Right renal pelvis (tissue), 4 donors: ENCODE measurements at regions not wholly inside any gene's neighbourhood (a gene's known extent, or its start where the extent isn't known, plus 50 kb on each side); places are given as distances from the start of the nearest gene placed in this dataset.

Source experiments
- DNase-seq, 4 donors: peaks; one replicate each; pipeline ENCODE4 v3.0.0-alpha.2; 2013; ENCODE audit warnings: low read depth in 4 of 4, low spot score in 3 of 4, missing footprints in 1 of 4

DNA sequence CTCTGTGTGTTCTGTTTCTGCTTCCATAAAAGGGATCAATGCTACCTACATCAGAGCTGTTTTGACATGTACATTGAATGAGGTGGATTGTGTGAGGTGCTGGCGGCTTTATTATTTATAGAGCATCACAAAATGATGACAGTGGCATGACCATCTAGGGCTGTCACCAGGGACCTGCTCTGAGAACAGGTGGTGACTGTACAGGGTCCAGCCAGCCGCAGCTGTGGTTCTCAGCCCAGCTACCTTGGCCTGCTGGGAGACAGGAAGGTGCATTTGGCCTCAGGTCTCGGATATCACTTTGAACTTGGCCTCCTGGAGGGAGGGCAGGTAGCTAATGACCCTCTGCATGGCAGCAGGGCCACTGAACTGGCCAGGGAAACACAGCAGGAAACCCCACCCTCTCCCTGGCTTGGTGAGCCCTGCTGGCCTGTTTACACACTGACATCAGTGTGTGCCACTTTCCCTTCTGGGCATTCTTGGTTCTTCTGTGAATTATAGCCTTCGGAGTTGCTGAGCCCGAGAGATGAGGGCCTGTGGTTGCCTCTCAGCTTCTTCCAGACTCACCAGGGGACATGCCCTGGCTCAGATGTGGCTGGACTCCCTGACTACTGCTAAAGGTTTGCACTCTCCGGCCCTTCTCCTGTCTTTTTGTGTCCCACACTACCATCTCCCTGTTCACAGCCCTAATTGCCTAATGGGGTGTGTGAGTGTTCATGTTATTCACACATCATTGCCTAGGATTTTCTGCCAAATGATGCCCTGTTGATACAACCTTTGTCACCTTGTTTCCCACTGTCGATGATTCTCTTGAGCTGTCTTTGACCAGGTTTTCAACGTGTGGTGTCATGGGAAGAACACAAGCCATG lies 109.2 kb upstream of the RAB12 start:
- DNase-seq, result peak in 1 of 4 donors; percentile 5

DNA sequence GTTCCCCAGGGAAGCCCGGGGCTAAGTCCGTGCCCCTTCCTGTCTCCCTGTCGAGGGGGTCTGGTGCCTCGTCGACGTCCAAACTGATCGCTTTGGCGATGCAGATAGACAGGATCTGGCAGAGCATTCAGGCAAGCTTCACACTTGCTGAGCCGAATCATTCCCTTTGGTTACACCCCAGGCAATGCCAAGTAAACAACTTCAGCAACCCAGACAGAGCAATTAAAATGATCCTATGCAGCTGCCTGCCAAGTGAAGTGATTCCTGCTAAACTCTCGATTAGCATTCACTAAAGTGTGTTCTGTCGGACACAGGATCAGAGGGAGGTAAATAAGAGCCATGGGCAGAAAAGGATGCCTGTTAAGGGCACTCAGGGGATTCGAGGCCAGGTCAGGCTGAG lies 108.2 kb upstream of the RAB12 start:
- DNase-seq, result peak; percentile 43 to 64 (median 49)

DNA sequence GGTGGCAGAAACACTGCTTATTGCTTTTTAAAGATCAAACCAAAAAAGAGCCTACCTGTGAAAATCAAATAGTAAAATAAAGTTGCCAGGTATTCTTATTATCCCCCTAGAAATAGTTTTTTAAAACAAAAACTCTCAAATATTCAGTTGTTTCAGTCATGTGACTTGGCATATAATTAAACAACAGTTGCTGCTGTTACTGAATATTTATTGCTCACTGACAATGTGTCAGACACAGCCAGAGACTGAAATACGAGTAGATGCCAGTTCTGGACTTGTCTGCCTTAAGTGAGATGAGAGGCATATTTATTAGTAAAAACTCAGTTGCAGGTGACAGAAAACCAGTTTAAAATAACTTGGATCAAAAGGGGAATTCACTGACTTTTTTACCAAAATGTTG lies 106.0 kb upstream of the RAB12 start:
- no peak for DNase-seq

DNA sequence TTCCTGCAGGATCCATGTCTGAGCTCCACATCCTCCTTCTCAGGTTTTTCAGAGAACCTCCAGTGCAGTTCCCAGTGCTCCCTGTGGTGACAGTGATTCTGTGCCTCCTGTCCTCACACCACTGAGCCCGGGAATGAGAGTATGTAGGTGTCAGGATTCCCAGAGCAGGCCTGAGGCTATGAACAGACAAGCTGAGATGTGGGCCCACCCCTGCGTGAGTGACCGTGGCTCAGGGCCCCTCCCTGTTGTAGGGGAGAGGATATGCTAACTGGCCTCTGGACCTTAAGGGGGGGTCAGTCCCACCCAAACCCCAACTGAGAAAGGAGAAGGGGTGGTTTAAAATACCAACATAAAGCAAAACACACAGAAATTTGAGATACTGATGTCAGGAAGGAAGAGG lies 104.8 kb upstream of the RAB12 start:
- DNase-seq, result no peak

DNA sequence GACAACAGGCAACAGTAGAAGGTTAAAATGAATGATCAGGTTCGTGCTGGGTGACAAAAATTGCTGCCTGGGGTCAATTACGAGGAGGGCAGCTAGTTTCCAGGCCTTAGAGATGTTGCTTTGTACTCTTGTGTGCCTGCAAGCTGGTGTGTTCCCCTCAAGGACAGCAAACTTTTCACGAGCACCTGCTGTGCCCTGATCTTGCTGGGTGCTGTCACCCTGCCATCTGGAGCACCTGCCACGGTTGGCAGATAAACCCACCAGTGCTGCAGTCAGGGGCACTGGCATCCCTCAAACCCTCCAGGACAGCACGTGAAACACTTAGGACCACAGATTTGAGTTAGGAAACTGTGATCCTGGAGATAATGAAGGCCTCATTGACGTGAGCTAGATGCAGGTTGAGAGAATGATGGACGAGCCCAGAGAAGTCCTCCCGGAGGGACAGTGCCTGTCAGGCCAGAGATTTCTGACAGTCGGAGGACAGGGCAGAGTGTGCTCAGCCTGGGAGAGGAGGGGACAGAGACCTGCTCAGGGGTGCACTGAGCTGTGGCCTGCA lies 104.3 kb upstream of the RAB12 start:
- DNase-seq, result no peak

DNA sequence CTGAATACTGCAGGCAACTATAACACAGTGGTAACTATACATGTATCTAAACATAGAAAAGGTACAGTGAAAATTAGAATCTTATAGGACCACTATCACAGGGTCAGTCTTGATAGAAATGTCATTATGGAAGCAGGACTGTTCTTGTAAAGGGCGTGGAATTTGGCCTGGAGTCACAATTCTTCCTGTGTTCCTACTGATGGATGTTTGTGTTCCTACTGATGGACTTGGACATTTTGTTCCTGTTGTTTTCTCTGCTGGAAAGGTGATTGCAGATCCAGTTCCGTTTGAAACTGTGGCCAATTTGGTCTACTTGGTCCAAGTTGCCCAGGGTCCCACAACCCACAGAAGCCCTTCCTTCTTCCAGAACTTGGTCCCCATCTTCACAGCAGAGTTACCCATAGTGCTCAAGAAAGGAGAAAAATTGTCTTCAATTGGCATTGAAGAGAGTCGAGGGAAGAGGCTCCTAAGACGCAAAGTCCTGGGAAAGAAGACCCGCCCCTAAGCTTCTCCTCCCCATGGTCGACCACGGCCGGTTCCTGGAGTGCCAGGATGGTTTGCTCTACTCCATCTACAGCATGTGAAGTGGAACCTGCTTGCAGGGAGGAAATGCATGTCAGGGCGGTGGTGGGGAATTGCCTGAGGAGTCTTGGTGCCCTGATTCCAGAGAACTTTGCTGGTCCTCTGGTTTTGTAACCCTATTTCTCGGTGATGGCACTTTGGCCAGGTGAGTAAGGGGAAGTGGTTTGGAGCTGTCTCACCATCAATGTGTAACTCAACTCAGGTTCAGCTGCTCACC lies 102.8 kb upstream of the RAB12 start:
- no peak for DNase-seq

DNA sequence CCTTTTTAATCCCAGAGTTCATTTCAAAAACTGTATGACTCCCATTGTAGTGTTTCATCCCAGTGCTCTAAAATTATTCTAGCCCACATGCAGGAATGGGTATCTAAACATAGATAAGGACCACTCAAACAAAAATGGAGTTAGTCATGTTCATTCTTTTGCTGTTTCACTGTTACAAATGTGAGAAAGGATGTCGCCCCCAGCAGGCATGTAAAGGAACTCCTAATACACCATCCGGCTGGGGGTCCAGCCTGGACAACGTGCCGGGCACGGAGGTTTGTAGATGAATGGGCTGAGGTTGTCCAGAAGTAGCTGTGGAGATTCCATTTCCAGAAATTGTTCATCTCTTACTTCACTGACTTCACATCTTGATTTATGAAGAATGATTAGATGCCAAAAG lies 101.9 kb upstream of the RAB12 start:
- DNase-seq, result no peak

DNA sequence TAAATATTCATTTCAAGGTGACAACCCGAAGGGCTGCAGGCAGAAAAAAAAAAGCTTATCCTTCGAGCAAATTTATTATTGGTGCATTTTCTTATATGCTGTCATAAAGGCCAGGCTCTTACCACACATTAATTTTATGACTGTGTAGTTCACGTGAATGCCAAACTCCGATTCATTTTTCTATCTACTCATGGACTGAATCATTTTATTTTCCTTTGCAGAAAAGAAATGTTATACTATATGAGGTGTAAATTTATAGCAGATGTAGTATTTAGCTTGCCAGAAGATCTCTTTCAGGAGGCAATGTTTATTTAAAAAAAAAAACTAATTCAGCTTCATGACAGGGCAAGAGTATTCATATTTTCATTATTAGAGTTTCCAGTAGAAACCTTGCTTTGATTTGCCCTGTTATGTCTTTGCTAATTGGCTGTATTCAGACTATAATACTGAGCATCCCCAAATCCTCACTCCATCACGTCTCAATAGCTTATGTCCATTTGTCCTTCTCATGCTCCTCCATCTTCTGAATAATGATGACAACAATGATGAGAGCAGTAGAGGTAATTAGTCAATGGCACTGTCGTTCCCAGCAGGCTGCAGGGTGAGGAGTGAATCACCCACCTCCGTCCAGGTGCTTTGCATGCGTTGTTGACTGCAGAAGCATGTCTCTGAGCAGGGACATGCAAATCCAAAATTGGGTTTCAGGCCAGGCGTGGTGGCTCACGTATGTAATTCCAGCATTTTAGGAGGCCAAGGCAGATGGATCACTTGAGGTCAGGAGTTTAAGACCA lies 101.1 kb upstream of the RAB12 start:
- no peak for DNase-seq

DNA sequence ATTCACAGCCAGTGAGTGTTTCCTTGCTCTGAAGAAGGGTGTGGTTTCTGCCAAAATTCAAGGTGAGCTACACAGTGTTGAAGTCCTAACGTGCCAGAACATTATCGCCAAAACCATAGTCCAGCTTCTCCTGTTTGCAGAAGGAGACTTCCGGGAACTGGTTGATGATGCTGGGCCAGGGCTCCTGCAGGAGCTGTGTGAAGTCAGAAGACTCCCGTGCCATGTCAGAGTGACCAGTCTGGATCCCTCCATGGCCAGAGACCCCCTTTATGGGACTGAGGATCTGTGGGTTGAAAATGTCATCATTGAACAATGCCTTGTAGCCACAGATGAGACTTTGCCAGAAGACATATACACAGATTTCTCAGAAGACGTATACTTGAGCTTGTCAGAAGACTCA lies 96.0 kb upstream of the RAB12 start:
- DNase-seq, result no peak

DNA sequence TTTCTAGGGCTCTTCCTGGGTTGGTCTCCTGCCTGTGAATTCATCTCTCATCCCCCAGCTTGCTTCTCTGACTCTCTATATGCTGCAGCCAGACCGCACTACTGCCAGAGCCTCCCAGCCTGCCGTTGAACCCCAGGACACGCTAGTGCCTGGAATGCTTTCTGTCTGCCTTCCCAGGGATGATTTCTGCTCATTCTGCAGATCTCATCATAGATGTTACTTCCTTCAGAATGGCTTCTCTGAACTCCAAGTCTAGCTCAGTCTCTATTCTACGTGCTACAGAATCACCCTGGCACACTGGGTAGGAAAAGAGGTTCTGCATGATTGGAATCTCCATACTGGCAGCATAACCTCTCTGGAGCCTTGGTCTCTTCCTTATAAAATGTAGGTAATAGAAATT lies 94.8 kb upstream of the RAB12 start:
- no peak for DNase-seq

DNA sequence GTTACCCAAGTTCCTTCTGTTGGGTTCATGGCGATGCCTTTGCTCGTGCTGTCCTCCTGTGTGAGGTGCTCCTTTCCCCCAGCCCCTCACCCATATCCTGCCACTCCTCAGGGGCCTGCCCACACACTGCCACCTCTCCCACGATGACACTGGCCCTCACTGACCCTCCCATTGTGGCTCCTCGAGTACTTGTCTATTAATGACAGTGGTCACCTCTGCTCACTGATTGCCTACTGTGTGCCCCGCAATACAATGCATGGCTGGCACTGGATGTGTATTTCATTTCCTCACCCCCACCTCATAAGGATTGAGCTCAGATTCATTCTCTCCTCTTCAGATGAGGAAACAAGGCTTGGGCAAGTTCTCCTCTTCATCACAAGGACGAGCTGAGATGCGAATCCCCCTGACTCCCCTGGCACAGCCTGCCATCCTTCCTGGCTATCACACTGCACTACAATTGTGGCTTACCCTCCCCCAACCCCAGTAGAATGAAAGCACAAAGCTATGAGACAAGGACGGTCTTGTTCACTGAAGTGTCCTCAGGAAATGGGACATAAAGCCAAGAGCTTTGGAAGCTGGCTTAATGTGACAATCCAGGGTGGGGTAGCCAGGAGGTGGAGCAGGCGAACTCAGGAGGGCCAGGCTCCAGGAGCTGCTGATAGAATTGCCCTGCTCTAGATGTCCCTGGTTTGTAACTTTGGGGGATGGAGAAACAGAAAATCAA lies 93.9 kb upstream of the RAB12 start:
- DNase-seq, result no peak

DNA sequence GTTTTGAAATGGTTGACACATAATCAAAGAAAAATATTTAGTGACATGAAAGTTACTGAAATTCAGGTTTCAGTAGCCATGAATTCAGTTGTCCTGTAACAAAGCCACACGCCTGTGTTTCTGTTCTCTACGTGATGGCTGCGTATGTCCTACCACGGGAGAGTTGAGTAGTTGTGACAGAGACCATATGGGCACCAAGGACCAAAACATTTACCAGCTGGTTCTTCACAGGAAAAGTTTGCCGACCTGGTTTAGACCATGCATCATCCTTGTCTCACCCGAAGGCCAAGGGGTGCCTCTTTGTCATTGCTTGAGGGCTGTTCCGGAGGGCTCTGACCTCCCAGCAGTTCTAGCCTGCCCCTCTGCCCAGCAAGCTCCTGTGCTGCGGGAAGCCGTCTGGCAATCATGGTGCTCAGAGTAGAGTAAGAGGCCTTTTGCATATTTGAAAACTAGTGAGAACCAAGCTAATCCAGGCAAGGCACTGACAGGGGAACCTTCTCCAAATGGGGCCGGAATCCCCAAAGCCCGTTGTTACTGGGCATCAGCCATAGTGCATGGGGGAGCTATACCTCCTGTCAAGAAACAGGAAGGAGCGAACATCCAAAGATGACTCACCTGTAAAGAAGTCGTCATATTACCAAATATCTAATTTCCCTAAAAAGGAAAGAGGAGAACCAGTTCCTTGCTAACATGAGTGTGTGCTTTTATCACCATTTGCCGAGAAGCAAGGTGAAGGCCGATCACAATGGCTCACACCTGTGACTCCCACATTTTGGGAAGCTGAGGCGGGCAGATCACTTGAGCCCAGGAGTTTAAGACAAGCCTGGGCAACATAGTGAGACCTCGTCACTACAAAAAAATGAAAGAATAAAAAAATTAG lies 92.6 kb upstream of the RAB12 start:
- DNase-seq, result no peak

DNA sequence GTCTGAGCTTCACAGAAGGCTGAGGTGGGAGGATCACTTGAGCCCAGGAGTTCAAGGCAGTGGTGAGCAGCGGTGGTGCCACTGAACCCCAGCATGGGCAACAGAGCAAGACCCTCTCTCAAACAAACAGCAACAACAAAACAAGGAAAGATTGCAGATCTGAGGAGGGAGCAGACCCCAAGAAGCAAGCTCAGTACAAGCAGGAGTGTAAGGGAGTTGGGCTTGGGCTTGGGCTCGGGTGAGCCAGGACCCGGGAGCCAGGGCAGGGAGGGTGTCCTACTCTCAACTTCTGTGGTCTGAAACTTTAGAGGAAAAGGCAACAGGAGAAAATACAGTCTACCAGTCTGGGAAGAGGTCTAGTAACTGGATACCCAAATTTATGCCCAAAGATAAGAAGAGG lies 92.0 kb upstream of the RAB12 start:
- DNase-seq, result no peak

DNA sequence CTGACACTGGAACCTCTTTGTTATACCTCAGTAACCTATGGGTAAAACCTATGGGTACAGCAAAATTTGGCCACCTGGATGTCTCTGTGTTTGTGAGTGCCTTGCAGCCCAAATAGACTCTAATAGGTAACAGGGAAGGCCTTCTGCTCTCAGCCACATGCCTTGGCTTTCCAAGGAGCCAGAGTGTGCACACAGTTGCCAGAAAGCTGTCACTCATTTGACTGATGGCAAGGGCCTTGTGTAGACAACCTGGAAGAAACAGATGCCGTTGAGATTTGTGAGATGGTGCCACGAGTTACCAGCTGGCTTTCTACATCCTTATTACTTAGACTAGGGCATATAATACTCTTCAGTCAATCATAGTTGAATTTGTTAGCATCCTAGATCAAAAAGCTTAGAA lies 90.1 kb upstream of the RAB12 start:
- no peak for DNase-seq

DNA sequence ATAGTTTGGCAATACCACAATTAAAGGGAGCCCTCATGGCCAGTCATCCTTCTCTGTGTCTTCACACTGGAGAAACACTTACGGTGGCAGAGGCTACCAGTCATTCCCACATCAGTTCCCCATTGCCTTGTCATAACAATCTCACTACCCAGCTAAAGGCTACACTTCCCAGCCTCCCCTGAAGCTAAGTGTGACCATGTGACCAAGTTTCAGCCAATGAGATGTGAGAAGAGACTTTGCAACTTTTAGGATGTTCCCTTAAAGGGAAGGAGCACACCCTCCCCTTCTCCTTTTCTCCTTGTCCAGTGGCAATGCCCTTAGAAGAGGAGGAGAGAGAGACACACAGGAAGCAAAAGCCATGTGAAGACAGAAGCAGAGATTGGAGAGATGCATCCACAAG lies 89.0 kb upstream of the RAB12 start:
- no peak for DNase-seq

DNA sequence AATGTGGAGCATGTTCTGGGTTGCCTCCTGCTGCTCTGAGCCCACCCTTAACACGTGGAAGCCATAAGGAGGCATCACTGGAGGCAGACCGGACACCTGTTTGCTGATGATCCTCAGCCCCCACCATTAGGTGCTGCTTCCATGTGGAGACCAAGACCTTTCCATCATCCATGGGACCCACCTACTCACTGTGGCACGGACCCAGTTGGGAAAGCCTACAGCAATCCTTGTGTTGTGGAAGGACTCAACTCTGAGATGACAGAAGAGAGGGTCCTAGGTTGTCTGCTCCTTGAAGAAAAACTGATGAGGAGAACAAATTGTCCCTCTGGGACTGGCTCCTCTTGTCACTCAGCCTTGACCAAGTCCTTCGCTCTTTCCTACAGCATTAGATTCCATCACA lies 86.5 kb upstream of the RAB12 start:
- DNase-seq, result no peak

DNA sequence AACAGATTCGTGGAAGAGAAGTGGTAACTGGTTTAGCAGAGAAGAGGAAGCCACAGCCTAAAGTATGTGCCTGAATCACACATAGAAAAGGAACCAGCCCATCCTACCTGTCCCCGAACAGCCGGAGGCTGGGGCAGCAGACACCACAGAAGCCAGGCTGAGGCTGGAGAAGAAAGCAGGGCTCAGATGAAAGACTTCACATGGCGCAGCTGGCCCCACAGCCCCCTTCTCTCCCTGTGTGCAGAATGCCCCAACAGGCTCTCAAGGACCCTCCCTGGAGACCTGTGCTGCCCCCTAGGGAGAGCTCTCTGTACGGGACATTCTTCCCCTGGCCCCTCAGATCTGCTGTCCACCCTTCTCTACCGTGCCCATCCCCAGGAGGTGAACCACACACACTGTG lies 83.5 kb upstream of the RAB12 start:
- DNase-seq, result no peak

DNA sequence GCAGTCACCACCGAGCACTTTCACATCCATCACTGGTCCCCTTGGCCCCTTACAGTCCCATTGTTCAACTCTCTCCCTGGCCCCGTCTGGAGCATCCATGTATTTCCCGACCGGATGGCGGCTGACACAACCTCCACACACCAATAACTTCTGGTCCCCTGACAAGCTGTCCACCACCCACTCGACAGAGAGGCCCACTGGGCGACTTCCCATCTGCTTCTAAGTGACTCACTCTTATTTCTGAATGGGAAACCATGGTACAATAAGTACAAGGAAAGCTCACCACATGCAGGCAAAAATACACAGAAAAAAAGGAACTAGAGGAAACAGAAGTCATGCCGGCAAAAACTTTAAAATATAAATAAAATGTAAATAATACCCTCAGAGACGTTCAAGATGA lies 82.9 kb upstream of the RAB12 start:
- DNase-seq, result no peak

DNA sequence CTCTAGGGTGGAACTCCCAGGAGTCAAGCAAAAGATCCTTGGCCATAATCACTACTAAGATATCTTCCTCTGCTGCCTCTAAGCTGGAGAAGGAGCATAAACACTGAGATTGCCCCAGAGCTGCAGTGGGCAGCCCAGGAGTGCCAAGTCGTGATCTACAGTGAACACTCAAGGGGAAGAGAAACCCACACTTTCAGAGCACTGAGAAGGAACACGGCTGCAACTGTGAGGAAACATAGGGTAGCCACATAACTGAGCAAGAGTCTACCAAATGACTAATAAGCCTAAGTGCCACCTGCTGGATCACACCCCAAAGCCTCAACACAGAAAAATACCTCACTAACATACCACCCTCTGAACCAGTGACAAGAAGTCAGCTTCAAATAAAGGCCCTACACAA lies 79.6 kb upstream of the RAB12 start:
- no peak for DNase-seq
